Stimulated activated naive CD8-positive, alpha-beta T cell treated with anti-CD3 and anti-CD28 coated beads, Interleukin-15, Interleukin-2, amounts not matched to agents 100 ng/mL and 50 ng/mL, for 24 hours (primary cell): ENCODE measurements at regions not wholly inside any gene's neighbourhood (a gene's known extent, or its start where the extent isn't known, plus 50 kb on each side); places are given as distances from the start of the nearest gene placed in this dataset.
"Not testable (repeated sequence)": the region's sequence is repeated elsewhere in the genome, so short reads cannot be mapped to it uniquely, and the experiment has no call there.

ENCODE experiments used
- H3K27ac Mint-ChIP-seq: one replicate; pipeline ENCODE4 v1.8.0; 2021; ENCODE audit warnings: mild to moderate bottlenecking, mixed read lengths
- H3K27me3 Mint-ChIP-seq: one replicate; pipeline ENCODE4 v1.8.0; 2021; ENCODE audit warnings: mixed read lengths
- H3K36me3 Mint-ChIP-seq: one replicate; pipeline ENCODE4 v1.8.0; 2021; ENCODE audit warnings: low read depth, mixed read lengths
- H3K4me1 Mint-ChIP-seq: one replicate; pipeline ENCODE4 v1.8.0; 2021; ENCODE audit warnings: low read depth, mixed read lengths
- H3K4me3 Mint-ChIP-seq: one replicate; pipeline ENCODE4 v1.8.0; 2021; ENCODE audit warnings: mild to moderate bottlenecking, mixed read lengths
- H3K9me3 Mint-ChIP-seq: one replicate; pipeline ENCODE4 v1.8.0; 2021; ENCODE audit warnings: mixed read lengths

DNA sequence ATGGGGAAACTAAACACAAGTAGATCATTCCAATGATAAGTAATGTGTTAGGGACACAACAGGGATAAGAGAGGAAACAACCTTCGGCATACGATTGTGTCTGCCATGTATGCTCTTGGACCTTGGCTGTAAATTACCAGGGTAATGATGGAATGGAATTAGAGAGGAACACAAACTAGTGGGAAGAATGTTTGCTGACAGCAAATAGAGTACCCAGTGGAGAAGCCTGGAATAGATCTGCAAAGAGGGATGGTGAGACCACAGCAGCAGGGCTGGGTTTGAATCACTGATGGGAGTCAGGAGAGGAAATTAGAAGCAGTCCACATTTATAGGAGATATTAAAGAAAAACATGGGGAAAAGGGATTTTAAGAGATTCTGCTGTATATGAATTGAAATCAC lies 172.8 kb downstream of the LRIG3 start:
- Mint-ChIP-seq H3K36me3 (no peaks in the 10 kb centered on the region), H3K27me3 (no peaks in the 10 kb centered on the region), H3K4me3 (no peak overlapping the region), H3K4me1 (no peaks in the 10 kb centered on the region), H3K9me3 (peaks cover 9% of the 10 kb centered on the region), H3K27ac (no peak overlapping the region)

DNA sequence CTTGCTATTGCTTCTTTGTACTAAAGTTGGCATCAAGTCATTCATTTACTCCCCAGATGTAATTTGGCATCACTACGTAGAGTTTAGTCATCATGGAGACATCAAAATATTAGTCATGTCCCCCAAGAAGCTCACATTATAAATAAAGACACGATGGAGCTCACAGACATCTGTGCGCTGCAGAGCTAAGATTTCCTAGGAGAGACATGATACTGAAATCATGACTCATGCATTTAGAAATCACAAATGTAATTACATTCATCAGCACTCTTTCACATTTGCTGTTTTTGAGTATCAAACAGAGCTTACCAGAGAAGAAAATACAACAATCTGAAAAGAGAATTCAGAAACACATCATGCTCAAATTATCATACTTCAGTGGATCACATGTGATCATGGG lies 169.8 kb downstream of the LRIG3 start:
- H3K27me3 Mint-ChIP-seq = no peaks in the 10 kb centered on the region
- no peak overlapping the region for H3K4me3 Mint-ChIP-seq
- no peak overlapping the region for H3K27ac Mint-ChIP-seq

DNA sequence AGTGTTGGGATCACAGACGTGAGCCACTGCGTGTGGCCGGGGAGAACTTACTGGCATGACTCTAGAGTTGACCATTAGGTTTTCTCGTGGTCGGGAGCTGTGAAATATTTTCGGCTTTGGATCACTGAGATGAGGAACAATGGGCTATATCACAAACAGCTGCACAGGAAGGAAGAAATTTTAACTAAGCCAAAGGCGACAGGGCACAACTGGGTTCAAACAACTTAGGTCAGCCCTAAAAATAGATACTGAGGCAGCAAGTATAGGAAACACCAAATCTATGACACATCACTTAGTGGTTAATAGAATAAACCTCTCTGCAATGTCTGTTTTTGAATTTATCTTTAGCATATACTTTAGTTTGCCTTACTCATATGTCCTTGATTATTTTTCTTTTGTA lies 162.9 kb downstream of the LRIG3 start:
- Mint-ChIP-seq H3K36me3 (no peaks in the 10 kb centered on the region), H3K27ac (no peak overlapping the region), H3K27me3 (no peaks in the 10 kb centered on the region), H3K4me3 (no peak overlapping the region), H3K9me3 (peaks cover 16% of the 10 kb centered on the region), H3K4me1 (no peaks in the 10 kb centered on the region)

More for the DNA sequence above, 169.8 kb downstream of the LRIG3 start:
- H3K4me1 Mint-ChIP-seq = no peaks in the 10 kb centered on the region
- H3K9me3 Mint-ChIP-seq = peaks cover 12% of the 10 kb centered on the region
- no peaks in the 10 kb centered on the region for H3K36me3 Mint-ChIP-seq

DNA sequence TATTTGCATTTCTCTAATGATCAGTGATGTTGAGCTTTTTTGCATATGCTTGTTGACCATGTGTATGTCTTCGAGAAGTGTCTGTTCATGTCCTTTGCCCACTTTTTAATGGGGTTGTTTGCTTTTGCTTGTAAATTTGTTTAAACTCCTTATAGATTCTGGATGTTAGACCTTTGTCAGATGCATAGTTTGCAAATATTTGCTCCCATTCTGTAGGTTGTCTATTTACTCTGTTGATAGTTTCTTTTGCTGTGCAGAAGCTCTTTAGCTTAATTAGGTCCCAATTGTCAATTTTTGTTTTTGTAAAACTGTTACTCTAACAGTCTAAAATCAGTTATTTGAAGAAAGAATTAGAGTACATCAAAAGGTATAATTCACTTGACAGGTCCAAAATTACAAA lies 160.6 kb downstream of the LRIG3 start:
- H3K9me3 Mint-ChIP-seq = peaks cover 11% of the 10 kb centered on the region
- not testable (repeated sequence) for H3K27ac Mint-ChIP-seq, H3K27me3 Mint-ChIP-seq, H3K4me1 Mint-ChIP-seq, H3K36me3 Mint-ChIP-seq, H3K4me3 Mint-ChIP-seq

DNA sequence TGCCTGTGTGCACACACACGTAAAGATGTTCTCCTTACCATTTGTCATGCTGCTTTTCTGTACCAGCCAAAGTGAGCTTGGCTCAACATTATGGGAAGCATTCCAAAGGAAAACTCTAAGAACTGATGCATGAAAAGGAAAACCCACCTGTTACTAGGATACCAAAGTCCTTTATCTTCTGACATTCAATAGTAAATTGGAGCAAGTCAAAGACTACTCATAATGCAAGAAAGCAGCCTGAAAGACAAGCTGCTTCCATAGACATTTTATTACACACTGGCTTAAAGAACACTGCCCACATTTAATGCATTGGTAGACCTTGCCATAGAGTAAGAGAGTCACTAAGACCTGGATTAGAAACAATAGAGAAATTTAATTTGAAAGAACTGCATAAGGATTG lies 159.0 kb downstream of the LRIG3 start:
- Mint-ChIP-seq H3K27ac (no peak overlapping the region), H3K27me3 (no peaks in the 10 kb centered on the region), H3K4me1 (no peaks in the 10 kb centered on the region), H3K9me3 (peaks cover 7% of the 10 kb centered on the region), H3K36me3 (no peaks in the 10 kb centered on the region), H3K4me3 (no peak overlapping the region)

DNA sequence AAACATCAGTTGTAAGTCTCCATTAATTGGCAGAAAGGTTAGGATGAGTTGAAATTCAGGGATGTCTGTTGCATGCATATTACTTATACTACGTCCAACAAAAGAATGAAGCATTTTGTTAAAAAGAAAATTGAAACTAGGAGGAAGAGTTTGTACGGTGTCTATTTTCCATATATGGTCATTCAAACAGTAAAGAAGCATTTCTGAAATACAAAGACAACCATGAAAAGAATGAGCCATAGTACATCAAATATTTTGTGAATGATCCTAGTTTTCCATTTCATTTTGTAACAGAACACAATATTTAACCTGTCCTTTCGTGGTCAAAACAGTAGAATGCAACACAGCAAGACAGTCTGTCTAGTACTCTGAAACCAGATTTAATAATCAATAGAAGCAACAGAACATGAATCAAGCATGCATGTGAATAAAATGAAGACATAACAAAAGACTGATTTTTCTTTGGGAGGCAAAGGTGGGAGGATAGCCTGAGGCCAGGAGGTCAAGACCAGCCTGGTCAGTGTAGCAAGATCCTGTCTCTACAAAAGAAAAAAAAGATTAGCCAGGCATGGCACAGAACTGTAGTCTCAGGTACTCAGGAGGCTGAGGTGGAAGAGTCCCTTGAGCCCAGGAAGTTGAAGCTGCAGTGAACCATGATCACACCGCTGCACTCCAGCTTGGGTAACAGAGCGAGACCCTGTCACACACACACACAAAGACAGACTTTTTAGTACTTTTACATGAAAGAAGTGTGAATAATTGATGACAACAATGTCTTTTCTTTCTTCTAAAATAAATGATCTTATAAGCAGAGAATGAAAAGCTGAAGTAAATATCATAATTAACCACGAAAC lies 156.0 kb downstream of the LRIG3 start:
- no peaks in the 10 kb centered on the region for H3K27me3 Mint-ChIP-seq
- no peak overlapping the region for H3K4me3 Mint-ChIP-seq
- H3K4me1 Mint-ChIP-seq = no peaks in the 10 kb centered on the region
- H3K36me3 Mint-ChIP-seq = no peaks in the 10 kb centered on the region
- H3K9me3 Mint-ChIP-seq = peaks cover 5% of the 10 kb centered on the region
- H3K27ac Mint-ChIP-seq = no peak overlapping the region

DNA sequence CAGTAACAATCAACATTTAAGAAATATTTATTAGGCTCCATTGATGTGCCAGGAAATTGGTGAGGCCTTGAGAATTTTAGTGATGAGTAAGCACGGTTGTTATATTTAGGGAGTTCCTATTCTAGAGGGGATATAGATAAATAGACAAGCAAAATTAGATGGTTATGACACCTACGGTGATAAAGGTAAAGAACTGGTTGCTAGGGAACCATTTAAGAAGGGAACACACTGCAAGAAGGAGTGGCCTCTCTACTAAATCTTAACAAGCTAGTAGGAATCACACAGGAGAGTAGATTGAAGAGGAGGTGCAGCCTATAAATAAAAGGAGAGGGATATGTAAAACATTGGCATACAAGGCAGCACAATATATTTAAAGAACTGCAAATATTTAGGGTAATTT lies 155.2 kb downstream of the LRIG3 start:
- H3K9me3 Mint-ChIP-seq = peaks cover 5% of the 10 kb centered on the region
- no peaks in the 10 kb centered on the region for H3K4me1 Mint-ChIP-seq
- H3K27me3 Mint-ChIP-seq = no peaks in the 10 kb centered on the region
- H3K27ac Mint-ChIP-seq = no peak overlapping the region
- H3K4me3 Mint-ChIP-seq = no peak overlapping the region
- H3K36me3 Mint-ChIP-seq = no peaks in the 10 kb centered on the region

DNA sequence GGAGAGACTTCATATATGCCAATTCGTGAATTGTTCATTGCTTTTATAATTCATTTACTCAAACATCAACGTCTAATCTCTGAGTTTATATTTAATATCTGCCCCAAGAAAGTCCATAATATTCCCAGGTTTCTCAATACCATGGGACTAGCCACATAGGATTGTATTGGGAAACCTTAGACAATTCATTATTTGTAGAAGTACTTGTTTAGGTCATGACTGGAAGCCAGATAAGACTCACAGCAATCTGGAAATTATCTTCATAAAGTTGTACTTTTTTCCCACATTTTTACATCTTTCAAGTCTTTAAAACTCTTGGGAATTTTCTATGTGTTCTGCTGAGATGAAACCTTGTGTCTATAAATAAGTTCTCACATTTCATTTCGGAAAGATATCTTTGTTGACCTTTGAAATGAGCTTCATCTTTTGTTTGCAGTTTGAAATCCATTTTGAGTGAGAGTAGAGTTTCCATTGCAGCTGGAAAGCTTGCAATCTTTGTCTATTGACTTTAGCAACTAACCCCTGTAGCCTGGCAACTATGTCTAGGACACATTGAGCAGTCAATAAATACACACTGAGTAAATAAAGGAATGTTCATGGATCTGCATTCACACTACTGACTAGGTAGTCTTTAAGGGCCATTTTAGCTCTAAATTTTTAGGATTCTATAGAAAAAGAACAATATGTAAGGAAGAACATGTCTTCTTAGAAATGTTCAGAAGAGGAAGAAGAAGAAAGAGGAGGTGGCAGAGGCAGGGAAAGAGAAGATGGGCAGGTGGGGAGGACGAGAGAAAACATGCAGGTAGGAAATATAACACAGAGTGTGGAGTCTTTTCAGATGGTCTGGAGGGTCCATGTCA lies 154.4 kb downstream of the LRIG3 start:
- H3K4me3 Mint-ChIP-seq = no peak overlapping the region
- no peak overlapping the region for H3K27ac Mint-ChIP-seq
- no peaks in the 10 kb centered on the region for H3K4me1 Mint-ChIP-seq
- H3K9me3 Mint-ChIP-seq = peaks cover 6% of the 10 kb centered on the region
- no peaks in the 10 kb centered on the region for H3K36me3 Mint-ChIP-seq
- H3K27me3 Mint-ChIP-seq = no peaks in the 10 kb centered on the region

DNA sequence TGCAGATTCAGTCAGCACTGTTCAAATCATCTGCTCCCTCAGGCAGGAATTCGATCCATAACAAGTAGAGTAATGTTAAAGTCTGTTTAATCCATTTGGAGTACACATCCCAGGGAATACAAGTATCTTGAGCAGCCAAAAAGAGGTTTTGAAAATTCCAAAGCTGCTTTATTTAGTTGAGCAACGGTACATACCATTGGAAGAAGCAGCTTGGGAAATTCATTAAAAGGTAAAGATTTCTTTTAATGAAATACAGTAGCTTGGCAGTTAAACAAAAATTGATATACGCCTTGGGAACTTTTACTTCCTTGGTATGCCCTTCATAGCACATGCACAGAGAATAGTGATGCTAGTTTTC lies 153.8 kb downstream of the LRIG3 start:
- no peaks in the 10 kb centered on the region for H3K27me3 Mint-ChIP-seq
- no peak overlapping the region for H3K4me3 Mint-ChIP-seq
- no peak overlapping the region for H3K27ac Mint-ChIP-seq
- H3K4me1 Mint-ChIP-seq = no peaks in the 10 kb centered on the region
- H3K9me3 Mint-ChIP-seq = peaks cover 8% of the 10 kb centered on the region
- H3K36me3 Mint-ChIP-seq = no peaks in the 10 kb centered on the region

DNA sequence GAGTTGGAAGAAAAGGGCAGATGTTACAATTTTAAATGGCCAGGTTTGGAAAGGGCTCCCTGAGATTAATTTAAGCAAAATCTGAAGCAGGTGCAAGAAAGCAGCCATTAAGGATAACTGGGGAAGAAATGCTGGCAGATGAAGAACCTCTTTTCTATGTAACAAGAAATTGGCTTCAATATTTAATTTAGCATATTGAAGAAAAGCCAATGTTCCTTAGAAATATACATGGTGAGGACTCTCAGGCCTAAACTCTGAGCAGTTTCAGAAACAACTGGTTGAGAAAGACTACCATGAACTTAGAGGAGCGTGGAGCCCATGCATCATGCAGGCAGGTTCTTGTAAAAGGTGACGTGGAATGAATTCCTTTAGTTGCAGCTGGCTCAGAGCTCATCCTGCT lies 152.8 kb downstream of the LRIG3 start:
- no peaks in the 10 kb centered on the region for H3K27me3 Mint-ChIP-seq
- no peaks in the 10 kb centered on the region for H3K4me1 Mint-ChIP-seq
- H3K4me3 Mint-ChIP-seq = no peak overlapping the region
- no peaks in the 10 kb centered on the region for H3K36me3 Mint-ChIP-seq
- peaks cover 8% of the 10 kb centered on the region for H3K9me3 Mint-ChIP-seq
- H3K27ac Mint-ChIP-seq = no peak overlapping the region

DNA sequence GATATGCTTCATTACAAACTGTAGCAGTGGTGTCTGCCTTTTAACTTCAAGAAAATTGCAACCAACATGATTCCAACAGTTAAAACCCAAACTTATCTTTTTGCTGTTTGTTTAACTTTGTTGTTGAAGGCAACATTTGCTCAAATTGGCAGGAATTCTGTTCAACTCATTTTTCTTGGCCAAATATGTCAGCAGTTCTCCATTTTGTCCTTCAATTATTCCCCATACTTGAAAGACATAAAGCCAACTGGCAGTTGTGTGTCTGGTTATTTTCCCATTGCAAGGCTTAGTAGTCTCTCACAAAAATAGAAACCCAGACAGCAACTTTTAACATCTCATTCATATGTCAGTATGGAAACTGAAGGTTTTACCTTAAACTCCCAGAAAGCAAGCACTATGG lies 146.3 kb downstream of the LRIG3 start:
- no peaks in the 10 kb centered on the region for H3K36me3 Mint-ChIP-seq
- no peaks in the 10 kb centered on the region for H3K4me1 Mint-ChIP-seq
- H3K4me3 Mint-ChIP-seq = no peak overlapping the region
- no peak overlapping the region for H3K27ac Mint-ChIP-seq
- peaks cover 6% of the 10 kb centered on the region for H3K9me3 Mint-ChIP-seq
- H3K27me3 Mint-ChIP-seq = no peaks in the 10 kb centered on the region

DNA sequence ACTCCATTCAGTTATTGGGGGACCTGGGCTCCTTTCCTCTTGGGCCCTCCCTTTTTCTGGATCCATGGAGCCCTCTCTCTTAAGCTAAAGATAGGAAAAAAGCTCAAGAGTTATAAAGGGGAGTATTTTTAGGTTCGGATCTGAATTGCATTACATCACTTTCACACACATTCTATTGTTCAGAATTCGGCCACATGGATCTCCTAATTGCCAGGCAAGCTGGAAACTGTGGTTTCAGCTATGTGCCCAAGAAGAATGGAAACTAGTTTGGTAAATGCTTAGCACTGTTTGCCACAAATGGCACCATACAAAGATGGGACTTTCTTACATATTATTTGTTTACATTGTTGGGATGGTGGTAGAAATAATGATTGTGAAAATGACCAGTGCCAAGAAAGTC lies 145.6 kb downstream of the LRIG3 start:
- H3K4me1 Mint-ChIP-seq = no peaks in the 10 kb centered on the region
- no peak overlapping the region for H3K27ac Mint-ChIP-seq
- H3K27me3 Mint-ChIP-seq = no peaks in the 10 kb centered on the region
- no peaks in the 10 kb centered on the region for H3K36me3 Mint-ChIP-seq
- peaks cover 3% of the 10 kb centered on the region for H3K9me3 Mint-ChIP-seq
- no peak overlapping the region for H3K4me3 Mint-ChIP-seq

DNA sequence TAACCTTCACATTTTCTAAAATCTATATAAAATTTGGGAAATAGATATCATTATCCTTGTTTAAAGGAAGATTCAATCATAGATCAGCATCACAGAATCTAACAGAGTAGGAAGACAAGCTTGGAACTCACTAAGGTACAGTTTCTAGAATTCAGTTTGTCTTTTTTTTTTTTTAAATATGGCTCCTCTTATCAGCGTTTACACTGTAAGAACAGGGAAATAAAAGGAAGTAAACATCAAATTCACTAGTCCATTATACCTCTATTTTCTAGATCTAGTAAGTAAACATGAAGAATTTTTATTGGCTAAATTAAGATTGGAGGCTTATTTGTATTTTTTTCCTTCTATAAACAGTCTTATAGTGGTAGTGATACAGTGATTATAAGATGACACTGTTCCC lies 144.9 kb downstream of the LRIG3 start:
- Mint-ChIP-seq H3K27ac (no peak overlapping the region), H3K36me3 (no peaks in the 10 kb centered on the region), H3K4me3 (no peak overlapping the region)

DNA sequence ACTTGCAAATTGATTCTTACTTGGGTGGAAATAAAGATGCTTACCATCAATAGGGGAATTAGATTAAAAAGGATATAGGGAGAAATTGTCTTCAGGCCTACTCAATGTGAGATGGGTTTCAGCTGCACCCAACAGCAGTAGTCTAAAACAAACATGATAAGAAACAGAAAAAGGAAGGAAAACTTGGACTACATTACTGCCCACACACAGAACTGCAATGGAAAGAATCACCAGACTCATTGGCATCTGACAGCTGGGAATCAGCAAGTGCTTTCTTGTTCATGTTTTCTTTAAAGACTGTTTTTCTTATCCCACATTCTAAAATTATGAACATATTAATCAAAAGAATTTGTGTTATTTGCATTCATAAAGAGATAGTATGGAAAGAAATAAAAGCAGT lies 144.2 kb downstream of the LRIG3 start:
- Mint-ChIP-seq H3K27ac (no peak overlapping the region), H3K4me3 (no peak overlapping the region), H3K27me3 (no peaks in the 10 kb centered on the region), H3K36me3 (no peaks in the 10 kb centered on the region), H3K4me1 (no peaks in the 10 kb centered on the region), H3K9me3 (no peaks in the 10 kb centered on the region)

More for the DNA sequence above, 144.9 kb downstream of the LRIG3 start:
- Mint-ChIP-seq H3K4me1 (no peaks in the 10 kb centered on the region), H3K9me3 (peaks cover 3% of the 10 kb centered on the region), H3K27me3 (no peaks in the 10 kb centered on the region)

DNA sequence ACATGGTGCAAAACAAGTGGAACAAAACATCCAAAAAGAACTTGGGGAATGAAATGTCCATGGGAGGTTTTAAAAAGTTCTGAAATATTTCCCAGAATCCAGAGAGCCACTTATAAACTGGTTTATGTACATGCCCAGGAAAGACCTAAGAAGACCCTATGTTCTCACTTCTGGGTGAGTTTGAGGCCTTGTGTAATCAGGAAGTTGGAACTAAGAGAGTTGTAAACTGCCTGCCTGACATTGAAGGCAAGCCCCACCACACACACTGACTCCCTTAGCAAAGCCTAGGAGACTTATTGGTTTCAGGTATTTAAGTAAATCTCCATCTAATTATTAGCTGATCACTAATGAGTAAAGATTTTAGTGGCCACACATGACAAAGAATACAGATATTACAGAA lies 142.5 kb downstream of the LRIG3 start:
- Mint-ChIP-seq H3K27ac (no peak overlapping the region), H3K36me3 (no peaks in the 10 kb centered on the region), H3K4me1 (no peaks in the 10 kb centered on the region), H3K27me3 (no peaks in the 10 kb centered on the region), H3K9me3 (no peaks in the 10 kb centered on the region), H3K4me3 (no peak overlapping the region)
